ENCODE measurements at regions not wholly inside any gene's neighbourhood (a gene's known extent, or its start where the extent isn't known, plus 50 kb on each side); places are given as distances from the start of the nearest gene placed in this dataset.

DNA sequence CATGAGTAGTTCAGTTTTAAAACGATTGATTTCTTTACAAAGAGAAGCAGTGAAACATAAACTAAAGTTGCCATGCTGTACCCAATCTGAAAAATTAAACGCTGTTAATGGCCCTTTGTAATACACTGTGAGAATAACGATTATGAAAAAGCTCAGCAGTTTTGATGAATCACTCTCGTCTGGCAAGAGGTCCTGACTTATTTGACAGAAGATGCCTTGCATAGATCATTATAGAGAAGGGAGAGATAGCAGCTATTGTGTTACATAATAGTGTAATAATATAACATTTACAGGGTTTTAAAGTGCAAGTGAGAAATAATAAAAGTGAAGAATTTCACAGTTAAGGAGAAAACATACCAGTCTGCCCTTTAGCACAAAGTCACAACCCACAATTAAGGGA is 361.5 kb upstream of the CDH10 start (continued):
- TF ChIP-seq, protein P1, sequence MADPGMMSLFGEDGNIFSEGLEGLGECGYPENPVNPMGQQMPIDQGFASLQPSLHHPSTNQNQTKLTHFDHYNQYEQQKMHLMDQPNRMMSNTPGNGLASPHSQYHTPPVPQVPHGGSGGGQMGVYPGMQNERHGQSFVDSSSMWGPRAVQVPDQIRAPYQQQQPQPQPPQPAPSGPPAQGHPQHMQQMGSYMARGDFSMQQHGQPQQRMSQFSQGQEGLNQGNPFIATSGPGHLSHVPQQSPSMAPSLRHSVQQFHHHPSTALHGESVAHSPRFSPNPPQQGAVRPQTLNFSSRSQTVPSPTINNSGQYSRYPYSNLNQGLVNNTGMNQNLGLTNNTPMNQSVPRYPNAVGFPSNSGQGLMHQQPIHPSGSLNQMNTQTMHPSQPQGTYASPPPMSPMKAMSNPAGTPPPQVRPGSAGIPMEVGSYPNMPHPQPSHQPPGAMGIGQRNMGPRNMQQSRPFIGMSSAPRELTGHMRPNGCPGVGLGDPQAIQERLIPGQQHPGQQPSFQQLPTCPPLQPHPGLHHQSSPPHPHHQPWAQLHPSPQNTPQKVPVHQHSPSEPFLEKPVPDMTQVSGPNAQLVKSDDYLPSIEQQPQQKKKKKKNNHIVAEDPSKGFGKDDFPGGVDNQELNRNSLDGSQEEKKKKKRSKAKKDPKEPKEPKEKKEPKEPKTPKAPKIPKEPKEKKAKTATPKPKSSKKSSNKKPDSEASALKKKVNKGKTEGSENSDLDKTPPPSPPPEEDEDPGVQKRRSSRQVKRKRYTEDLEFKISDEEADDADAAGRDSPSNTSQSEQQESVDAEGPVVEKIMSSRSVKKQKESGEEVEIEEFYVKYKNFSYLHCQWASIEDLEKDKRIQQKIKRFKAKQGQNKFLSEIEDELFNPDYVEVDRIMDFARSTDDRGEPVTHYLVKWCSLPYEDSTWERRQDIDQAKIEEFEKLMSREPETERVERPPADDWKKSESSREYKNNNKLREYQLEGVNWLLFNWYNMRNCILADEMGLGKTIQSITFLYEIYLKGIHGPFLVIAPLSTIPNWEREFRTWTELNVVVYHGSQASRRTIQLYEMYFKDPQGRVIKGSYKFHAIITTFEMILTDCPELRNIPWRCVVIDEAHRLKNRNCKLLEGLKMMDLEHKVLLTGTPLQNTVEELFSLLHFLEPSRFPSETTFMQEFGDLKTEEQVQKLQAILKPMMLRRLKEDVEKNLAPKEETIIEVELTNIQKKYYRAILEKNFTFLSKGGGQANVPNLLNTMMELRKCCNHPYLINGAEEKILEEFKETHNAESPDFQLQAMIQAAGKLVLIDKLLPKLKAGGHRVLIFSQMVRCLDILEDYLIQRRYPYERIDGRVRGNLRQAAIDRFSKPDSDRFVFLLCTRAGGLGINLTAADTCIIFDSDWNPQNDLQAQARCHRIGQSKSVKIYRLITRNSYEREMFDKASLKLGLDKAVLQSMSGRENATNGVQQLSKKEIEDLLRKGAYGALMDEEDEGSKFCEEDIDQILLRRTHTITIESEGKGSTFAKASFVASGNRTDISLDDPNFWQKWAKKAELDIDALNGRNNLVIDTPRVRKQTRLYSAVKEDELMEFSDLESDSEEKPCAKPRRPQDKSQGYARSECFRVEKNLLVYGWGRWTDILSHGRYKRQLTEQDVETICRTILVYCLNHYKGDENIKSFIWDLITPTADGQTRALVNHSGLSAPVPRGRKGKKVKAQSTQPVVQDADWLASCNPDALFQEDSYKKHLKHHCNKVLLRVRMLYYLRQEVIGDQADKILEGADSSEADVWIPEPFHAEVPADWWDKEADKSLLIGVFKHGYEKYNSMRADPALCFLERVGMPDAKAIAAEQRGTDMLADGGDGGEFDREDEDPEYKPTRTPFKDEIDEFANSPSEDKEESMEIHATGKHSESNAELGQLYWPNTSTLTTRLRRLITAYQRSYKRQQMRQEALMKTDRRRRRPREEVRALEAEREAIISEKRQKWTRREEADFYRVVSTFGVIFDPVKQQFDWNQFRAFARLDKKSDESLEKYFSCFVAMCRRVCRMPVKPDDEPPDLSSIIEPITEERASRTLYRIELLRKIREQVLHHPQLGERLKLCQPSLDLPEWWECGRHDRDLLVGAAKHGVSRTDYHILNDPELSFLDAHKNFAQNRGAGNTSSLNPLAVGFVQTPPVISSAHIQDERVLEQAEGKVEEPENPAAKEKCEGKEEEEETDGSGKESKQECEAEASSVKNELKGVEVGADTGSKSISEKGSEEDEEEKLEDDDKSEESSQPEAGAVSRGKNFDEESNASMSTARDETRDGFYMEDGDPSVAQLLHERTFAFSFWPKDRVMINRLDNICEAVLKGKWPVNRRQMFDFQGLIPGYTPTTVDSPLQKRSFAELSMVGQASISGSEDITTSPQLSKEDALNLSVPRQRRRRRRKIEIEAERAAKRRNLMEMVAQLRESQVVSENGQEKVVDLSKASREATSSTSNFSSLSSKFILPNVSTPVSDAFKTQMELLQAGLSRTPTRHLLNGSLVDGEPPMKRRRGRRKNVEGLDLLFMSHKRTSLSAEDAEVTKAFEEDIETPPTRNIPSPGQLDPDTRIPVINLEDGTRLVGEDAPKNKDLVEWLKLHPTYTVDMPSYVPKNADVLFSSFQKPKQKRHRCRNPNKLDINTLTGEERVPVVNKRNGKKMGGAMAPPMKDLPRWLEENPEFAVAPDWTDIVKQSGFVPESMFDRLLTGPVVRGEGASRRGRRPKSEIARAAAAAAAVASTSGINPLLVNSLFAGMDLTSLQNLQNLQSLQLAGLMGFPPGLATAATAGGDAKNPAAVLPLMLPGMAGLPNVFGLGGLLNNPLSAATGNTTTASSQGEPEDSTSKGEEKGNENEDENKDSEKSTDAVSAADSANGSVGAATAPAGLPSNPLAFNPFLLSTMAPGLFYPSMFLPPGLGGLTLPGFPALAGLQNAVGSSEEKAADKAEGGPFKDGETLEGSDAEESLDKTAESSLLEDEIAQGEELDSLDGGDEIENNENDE (IDR thresholded peaks at IDR 0.05; ENCODE audit: insufficient replicate concordance, low read length): no peak
- TF ChIP-seq TAF1 (IDR thresholded peaks at IDR 0.05; ENCODE audit: low read depth, low read length) (no peak), ZNF274 (IDR thresholded peaks at IDR 0.05; ENCODE audit: borderline replicate concordance, extremely low read depth, low read length) (no peak), POU5F1 (IDR thresholded peaks at IDR 0.05; ENCODE audit: low read depth, low read length) (no peak), JUND (IDR thresholded peaks at IDR 0.05; ENCODE audit: low read length) (no peak), CHD2 (IDR thresholded peaks at IDR 0.05; ENCODE audit: low read length) (no peak), FOSL1 (IDR thresholded peaks at IDR 0.05; ENCODE audit: insufficient read depth, low read depth, low read length) (no peak), KDM5A (IDR thresholded peaks at IDR 0.05; ENCODE audit: low read length) (no peak), RAD21 (IDR thresholded peaks at IDR 0.05 in 1 of 2, conservative IDR thresholded peaks at IDR 0.05 in 1 of 2; ENCODE audit: low read depth in 2 of 2, low read length in 2 of 2) (no peak), SRF (IDR thresholded peaks at IDR 0.05; ENCODE audit: low read depth, low read length) (no peak), HDAC6 (IDR thresholded peaks at IDR 0.05; ENCODE audit: low read depth, low read length) (no peak), KDM4A (IDR thresholded peaks at IDR 0.05; ENCODE audit: low read depth, low read length, severe bottlenecking) (no peak), SP4 (IDR thresholded peaks at IDR 0.05; ENCODE audit: low read length) (no peak)

Data from H1 (cell line).